ENCODE measurements at regions not wholly inside any gene's neighbourhood (a gene's known extent, or its start where the extent isn't known, plus 50 kb on each side); places are given as distances from the start of the nearest gene placed in this dataset.

DNA sequence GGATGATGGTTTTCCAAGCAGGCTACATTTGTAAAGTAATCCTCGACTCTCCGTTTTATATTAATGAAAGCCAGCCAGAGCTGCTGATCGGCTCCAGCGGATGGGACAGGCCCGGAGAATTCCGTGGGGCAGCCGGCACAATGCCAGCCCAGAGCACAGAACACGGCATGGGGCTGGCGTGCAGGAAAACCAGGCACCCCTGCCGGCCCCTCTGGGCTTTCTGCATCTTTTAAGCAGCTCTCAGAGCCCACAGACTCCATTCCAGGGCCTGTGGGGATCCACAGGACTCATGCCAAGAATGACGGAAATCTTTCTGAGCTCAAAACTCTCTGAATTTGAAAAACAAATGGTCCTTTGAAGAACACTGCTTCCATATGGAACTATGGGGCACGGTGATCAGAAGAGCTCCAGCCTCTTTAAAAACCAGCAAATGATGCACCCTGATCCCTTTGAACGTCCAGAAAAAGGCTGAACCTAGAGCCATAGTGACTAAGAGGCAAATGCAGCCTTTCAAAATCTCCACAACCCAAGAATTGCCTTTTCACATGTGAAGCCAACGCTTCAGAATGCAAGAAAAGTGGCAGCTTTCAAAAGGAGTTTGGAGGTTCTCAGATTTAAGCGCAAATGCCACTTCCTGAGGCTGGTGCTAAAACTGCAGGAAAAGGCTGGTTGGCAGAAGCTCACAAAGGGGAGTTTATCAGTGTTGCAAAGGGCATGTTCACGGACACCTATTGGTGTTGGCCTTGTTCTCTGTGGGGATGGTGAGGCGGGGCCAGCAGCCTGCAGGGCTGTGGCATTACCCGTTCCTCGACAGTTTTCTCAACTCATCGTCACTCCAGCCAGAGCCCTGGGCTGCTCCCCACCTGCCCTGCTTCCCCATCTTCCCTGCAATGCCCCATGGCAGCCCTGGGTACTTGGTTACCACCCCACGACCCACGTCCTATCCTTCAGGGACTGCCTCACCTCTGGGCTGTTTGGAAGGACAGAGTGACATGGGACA lies 212.5 kb downstream of the CTTN start:
- WGBS = 47% methylated on average over 22 of the region's 22 CpGs
- Histone ChIP-seq H3K36me3 (ENCODE audit: insufficient read depth, low read length) (no peaks in the 10 kb centered on the region), H3K27ac (ENCODE audit: low read depth, low read length) (peak overlapping the region; percentile 24; the same call in 1 of the 2 replicates), H3K4me1 (ENCODE audit: insufficient read depth, low read length) (peaks cover 29% of the 10 kb centered on the region), H3K9ac (ENCODE audit: low read depth, low read length) (no peak overlapping the region), H3K9me3 (ENCODE audit: insufficient read depth, low read depth, low read length) (no peaks in the 10 kb centered on the region), H3K27me3 (ENCODE audit: insufficient read depth, low read length) (no peaks in the 10 kb centered on the region), H3K4me3 (ENCODE audit: low read length) (no peak overlapping the region)

DNA sequence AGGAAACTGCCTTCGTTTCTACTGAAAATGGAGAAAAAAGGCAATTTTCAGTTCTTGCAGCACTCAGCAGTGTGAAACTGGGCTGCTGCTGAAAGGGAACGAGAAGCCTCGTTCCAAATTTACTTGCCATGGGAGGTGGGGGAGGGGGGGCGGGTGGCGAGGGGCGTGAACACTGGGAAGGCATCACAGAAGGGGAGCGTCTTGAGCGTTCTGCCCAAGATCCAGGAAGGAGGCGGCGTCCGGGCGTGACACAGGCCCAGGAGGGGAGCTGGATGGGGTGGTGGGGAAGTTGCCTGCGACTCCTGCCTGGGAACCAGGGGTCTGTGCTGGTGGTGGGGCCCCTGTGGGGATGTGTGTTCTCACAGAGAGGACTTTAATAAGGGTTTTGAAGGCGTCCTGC lies 213.5 kb downstream of the CTTN start:
- Histone ChIP-seq H3K4me3 (ENCODE audit: low read length) (no peak overlapping the region), H3K27me3 (ENCODE audit: insufficient read depth, low read length) (no peaks in the 10 kb centered on the region), H3K9me3 (ENCODE audit: insufficient read depth, low read depth, low read length) (no peaks in the 10 kb centered on the region), H3K36me3 (ENCODE audit: insufficient read depth, low read length) (no peaks in the 10 kb centered on the region), H3K27ac (ENCODE audit: low read depth, low read length) (no peak overlapping the region), H3K9ac (ENCODE audit: low read depth, low read length) (no peak overlapping the region), H3K4me1 (ENCODE audit: insufficient read depth, low read length) (peaks cover 29% of the 10 kb centered on the region)
- WGBS = 26% methylated on average over 14 of the region's 14 CpGs

DNA sequence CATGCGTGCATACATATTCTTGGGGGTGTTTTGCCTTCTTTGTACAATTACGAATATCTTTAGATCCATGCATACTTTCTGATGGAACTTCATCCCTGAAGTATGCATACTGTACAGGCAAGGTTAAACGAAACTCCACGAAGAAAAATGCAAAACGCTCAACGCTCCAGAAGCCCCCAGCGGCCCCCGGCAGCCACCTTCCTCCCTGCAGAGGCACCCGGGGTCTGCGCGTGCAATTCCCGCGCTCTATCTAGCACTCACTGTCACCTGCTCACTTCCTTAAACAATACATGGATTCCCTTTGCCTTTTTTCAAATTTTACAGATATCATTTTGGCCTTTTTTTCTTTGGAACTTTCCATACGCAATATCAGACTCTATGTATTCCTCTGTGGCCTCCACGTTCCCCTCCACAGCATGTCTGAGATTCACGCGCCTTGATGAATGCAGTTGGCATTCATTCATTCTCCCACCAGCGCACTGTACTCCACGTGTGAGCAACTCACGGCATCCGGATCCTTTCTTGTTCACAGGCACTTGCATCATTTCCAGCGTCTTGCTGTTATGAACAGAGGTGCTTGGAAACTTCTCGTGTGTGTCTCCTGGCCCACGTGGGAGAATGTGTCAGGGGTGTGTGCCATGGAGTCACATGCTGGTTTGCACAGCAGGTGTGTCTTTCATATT lies 214.3 kb downstream of the CTTN start:
- Histone ChIP-seq H3K4me1 (ENCODE audit: insufficient read depth, low read length) (peaks cover 29% of the 10 kb centered on the region), H3K9me3 (ENCODE audit: insufficient read depth, low read depth, low read length) (no peaks in the 10 kb centered on the region), H3K4me3 (ENCODE audit: low read length) (no peak overlapping the region), H3K9ac (ENCODE audit: low read depth, low read length) (no peak overlapping the region), H3K27me3 (ENCODE audit: insufficient read depth, low read length) (no peaks in the 10 kb centered on the region), H3K27ac (ENCODE audit: low read depth, low read length) (no peak overlapping the region), H3K36me3 (ENCODE audit: insufficient read depth, low read length) (no peaks in the 10 kb centered on the region)
- 94% methylated on average over 24 of the region's 24 CpGs for WGBS

DNA sequence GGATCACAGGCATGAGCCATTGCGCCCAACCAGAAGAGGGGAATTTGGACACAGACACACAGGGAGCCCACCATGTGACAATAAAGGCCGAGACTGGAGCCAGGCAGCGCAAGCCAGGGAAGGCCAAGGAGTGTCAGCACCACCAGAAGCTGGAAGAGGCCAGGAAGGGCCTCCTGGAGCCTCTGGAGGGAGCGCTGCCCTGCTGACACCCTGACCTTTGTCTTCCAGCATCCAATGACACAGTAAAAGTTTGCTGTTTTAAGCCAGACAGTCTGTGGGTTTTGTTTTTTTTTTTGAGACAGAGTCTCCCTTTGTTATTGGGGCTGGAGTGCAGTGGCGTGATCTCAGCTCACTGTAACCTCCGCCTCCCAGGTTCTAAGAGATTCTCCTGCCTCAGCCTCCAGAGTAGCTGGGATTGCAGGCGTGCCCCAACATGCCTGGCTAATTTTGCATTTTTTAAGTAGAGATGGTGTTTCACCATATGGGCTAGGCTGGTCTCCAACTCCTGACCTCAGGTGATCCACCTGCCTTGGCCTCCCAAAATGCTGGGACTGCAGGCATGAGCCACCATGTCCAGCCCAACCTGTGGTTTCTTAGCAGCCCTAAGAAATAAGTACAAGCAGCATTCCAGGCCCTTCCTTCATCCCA lies 215.8 kb downstream of the CTTN start:
- Histone ChIP-seq H3K4me3 (ENCODE audit: low read length) (no peak overlapping the region), H3K27ac (ENCODE audit: low read depth, low read length) (no peak overlapping the region), H3K4me1 (ENCODE audit: insufficient read depth, low read length) (peaks cover 22% of the 10 kb centered on the region), H3K9ac (ENCODE audit: low read depth, low read length) (no peak overlapping the region), H3K9me3 (ENCODE audit: insufficient read depth, low read depth, low read length) (no peaks in the 10 kb centered on the region), H3K27me3 (ENCODE audit: insufficient read depth, low read length) (no peaks in the 10 kb centered on the region), H3K36me3 (ENCODE audit: insufficient read depth, low read length) (no peaks in the 10 kb centered on the region)
- WGBS = 94% methylated on average over 7 of the region's 7 CpGs

DNA sequence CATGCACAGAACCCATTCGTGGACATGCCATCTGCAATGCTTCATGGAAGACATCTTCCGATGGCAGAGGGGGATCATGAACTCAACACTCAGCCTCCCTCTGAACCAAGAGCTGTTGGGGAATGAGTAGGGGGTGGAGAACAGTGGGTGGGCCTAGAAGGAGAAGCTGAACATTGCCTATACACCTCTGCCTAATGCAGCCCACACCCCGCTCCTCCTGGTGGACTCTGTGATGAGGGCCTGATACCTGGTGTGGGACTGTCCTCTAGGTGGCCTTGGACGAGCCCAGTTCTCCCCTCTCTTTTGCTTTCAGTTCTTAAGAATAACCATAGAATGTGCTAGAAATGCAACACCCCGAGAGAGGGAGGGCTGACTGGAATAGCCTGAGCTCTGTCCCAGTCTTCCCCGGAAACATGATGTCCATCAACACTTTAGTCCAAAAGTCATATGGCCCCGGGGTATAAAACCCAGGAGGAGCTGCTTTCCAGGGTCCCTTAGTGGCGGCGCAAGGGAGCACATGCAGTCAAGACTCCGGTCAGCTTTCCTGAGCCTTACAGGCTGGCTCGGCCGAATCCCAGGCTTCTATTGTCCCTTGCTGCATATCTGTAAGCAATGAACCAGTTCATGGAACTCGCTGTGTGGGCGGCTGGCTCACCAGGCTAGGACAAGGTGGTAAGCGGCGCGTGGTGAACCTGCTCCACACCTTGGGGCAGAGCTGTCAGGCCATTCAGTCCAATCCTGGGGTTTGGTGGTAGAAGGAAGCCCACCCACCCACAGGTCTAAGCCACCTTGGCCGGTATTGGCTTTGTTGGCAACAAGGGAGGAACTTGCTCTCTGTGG lies 216.9 kb downstream of the CTTN start:
- no peak overlapping the region for H3K27ac ChIP-seq (ENCODE audit: low read depth, low read length)
- peaks cover 18% of the 10 kb centered on the region; the same call in 1 of the 2 replicates for H3K4me1 ChIP-seq (ENCODE audit: insufficient read depth, low read length)
- WGBS = 96% methylated on average over 18 of the region's 18 CpGs

DNA sequence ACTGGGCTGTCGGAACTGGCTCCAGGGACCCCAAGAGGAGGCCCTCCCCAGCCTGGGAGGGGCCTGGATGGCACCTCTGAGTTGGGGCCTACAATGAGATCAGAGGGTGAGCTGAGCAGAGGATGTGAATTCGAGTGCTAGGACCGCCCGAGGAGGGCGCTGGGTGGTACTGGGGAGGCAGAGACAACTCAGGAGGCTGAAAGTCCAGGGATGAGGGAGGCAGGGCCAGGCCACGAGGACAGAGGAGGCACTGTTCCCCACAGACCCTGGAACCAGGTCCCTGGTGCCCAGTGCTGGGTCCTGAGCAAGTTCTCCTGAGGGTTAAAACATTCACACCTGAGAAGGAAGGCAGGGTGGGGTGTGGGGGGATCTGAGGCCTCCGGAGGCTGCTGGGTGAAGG lies 218.0 kb downstream of the CTTN start:
- 93% methylated on average over 7 of the region's 7 CpGs for WGBS

More for the DNA sequence above, 216.9 kb downstream of the CTTN start:
- H3K9me3 ChIP-seq (ENCODE audit: insufficient read depth, low read depth, low read length) = no peaks in the 10 kb centered on the region
- H3K9ac ChIP-seq (ENCODE audit: low read depth, low read length) = no peak overlapping the region
- no peaks in the 10 kb centered on the region for H3K36me3 ChIP-seq (ENCODE audit: insufficient read depth, low read length)
- no peaks in the 10 kb centered on the region for H3K27me3 ChIP-seq (ENCODE audit: insufficient read depth, low read length)
- no peak overlapping the region for H3K4me3 ChIP-seq (ENCODE audit: low read length)

DNA sequence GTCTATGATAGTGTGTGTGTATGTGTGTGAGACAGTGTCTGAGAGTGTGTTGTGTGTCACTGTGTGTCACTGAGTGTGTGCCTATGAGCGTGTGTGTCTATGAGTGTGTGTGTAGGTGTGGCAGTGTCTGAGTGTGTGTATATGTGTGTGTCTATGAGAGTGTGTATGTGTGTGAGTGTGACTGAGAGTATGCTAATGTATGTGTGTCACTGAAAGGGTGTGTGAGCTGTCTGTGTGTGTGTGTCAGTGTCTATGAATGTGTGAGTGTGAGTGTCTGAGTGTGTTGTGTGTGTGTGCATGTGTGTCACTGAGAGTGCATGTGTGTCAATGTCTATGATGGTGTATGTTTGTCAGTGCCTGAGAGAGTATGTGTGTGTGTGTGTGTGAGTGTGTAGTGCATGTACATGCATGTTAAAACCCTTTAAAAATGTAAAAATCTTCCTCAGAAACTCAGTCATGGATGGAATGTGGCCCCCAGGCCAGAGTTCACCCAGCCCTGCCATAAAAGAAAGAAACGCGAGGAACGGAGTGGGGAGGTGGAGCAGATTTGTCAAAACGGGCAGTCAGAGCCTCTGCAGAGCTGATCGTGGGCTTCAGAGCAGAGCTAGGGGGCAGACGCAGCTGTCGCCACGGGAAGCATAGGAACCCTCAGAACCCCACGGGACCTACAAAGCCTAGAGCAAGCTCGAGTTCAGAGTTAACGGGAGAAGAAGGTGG lies 218.8 kb downstream of the CTTN start:
- Histone ChIP-seq H3K4me3 (ENCODE audit: low read length) (no peak overlapping the region), H3K27me3 (ENCODE audit: insufficient read depth, low read length) (no peaks in the 10 kb centered on the region), H3K36me3 (ENCODE audit: insufficient read depth, low read length) (no peaks in the 10 kb centered on the region), H3K9ac (ENCODE audit: low read depth, low read length) (no peak overlapping the region), H3K9me3 (ENCODE audit: insufficient read depth, low read depth, low read length) (no peaks in the 10 kb centered on the region), H3K27ac (ENCODE audit: low read depth, low read length) (no peak overlapping the region), H3K4me1 (ENCODE audit: insufficient read depth, low read length) (peaks cover 3% of the 10 kb centered on the region; the same call in 1 of the 2 replicates)
- 76% methylated on average over 12 of the region's 12 CpGs for WGBS

More for the DNA sequence above, 218.0 kb downstream of the CTTN start:
- H3K27me3 ChIP-seq (ENCODE audit: insufficient read depth, low read length) = no peaks in the 10 kb centered on the region
- H3K4me3 ChIP-seq (ENCODE audit: low read length) = no peak overlapping the region
- no peak overlapping the region for H3K27ac ChIP-seq (ENCODE audit: low read depth, low read length)
- H3K4me1 ChIP-seq (ENCODE audit: insufficient read depth, low read length) = peaks cover 7% of the 10 kb centered on the region; the same call in 1 of the 2 replicates
- no peaks in the 10 kb centered on the region for H3K36me3 ChIP-seq (ENCODE audit: insufficient read depth, low read length)
- H3K9ac ChIP-seq (ENCODE audit: low read depth, low read length) = no peak overlapping the region
- no peaks in the 10 kb centered on the region for H3K9me3 ChIP-seq (ENCODE audit: insufficient read depth, low read depth, low read length)

DNA sequence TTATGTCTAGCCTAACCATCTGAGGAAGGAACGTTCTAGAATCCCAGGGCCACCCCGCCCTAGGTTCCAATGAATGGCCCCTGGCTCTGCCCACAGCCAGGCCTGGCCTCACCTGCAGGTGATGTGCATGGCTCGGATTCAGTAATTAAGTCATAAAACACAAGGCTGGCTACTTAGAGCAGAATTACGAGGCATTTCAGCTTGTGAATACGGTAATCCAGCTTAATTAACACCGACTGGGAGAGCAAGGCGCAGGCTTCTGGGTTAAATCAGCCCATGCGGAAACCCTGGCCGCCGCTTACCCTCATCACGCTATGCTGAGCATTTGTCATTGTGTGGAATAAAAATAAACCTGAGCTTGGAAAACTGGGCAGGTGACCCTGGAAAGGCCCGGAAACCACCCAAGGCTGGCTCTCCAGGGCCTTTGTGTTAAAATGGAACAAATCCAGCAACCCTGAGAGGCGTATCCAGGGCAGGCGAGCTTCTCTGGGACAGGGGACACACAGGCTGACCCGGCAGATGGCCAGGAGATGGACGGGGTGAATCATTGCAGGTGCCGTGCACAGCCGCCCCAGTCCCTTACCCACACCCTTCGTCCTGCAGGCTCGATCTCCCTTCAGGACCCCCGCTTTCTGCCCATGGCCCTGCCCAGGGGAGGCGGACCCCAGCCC lies 220.2 kb downstream of the CTTN start:
- H3K27ac ChIP-seq (ENCODE audit: low read depth, low read length) = no peak overlapping the region
- no peak overlapping the region for H3K9ac ChIP-seq (ENCODE audit: low read depth, low read length)
- WGBS = 96% methylated on average over 22 of the region's 22 CpGs
- no peak overlapping the region for H3K4me3 ChIP-seq (ENCODE audit: low read length)
- no peaks in the 10 kb centered on the region for H3K4me1 ChIP-seq (ENCODE audit: insufficient read depth, low read length)
- H3K27me3 ChIP-seq (ENCODE audit: insufficient read depth, low read length) = no peaks in the 10 kb centered on the region
- no peaks in the 10 kb centered on the region for H3K36me3 ChIP-seq (ENCODE audit: insufficient read depth, low read length)
- no peaks in the 10 kb centered on the region for H3K9me3 ChIP-seq (ENCODE audit: insufficient read depth, low read depth, low read length)

DNA sequence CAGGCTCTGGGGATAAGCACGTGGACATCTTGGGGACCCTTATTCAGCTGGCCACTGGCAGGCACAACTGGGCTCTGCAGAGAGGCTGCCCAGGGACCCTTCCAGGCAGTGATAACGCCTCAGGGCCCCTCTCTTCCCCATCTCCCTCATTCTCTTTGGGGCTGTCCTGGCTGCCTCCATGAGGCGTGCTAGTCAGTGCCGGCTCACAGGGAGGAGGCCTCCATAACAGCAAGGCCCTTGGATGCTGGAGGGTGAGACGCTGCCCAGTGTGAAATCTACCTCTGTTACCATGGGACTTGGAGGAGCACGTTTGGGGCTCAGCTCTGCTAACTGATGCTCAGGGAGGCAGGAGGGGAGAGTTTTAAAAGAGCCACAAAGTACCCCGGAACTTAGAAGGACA lies 221.3 kb downstream of the CTTN start:
- H3K4me3 ChIP-seq (ENCODE audit: low read length) = no peak overlapping the region
- WGBS = 91% methylated on average over 7 of the region's 7 CpGs
- no peaks in the 10 kb centered on the region for H3K4me1 ChIP-seq (ENCODE audit: insufficient read depth, low read length)
- H3K9ac ChIP-seq (ENCODE audit: low read depth, low read length) = no peak overlapping the region
- H3K27me3 ChIP-seq (ENCODE audit: insufficient read depth, low read length) = no peaks in the 10 kb centered on the region
- H3K27ac ChIP-seq (ENCODE audit: low read depth, low read length) = no peak overlapping the region
- H3K36me3 ChIP-seq (ENCODE audit: insufficient read depth, low read length) = no peaks in the 10 kb centered on the region
- H3K9me3 ChIP-seq (ENCODE audit: insufficient read depth, low read depth, low read length) = no peaks in the 10 kb centered on the region
